ENCODE measurements at regions not wholly inside any gene's neighbourhood (a gene's known extent, or its start where the extent isn't known, plus 50 kb on each side); places are given as distances from the start of the nearest gene placed in this dataset.

DNA sequence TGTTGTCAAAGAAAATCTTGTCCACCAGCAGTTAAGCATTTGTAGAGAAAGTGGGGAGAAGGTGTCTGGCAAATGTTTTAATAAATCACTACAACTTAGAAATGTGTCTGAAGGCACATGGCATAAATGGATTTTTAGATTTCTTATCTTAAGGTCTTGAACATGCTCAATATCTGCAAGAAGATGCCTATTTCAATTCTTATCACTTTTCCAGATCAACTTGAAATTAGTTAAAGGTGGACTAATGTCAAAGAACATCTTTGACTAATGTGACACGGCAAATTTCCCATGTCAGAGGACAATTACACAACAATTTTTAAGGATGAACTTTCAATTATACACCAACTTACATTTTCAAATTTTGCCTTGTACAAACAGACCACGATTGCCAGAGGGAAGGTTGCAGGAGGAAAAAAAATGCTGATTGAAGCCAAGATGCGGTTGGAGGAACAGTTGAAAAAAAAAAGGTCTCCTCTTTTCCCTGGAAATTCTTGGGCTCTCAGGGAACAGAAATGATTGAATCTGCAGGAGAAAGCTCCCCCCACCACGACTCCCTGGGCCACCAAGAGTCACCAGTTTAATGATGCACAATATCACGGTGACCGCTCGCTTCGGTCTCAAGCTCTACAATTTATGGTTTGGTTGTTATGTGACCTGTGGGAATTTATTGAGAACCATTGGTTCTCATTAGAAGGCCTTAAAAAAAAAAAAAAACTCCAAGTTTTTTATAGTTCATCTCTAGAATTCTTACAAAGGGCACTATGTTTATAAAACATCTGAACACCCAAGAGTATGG lies 507.6 kb upstream of the ADAMTS9 start:
- H4K20me1 ChIP-seq (ENCODE audit: insufficient read depth) = no peaks in the 10 kb centered on the region

DNA sequence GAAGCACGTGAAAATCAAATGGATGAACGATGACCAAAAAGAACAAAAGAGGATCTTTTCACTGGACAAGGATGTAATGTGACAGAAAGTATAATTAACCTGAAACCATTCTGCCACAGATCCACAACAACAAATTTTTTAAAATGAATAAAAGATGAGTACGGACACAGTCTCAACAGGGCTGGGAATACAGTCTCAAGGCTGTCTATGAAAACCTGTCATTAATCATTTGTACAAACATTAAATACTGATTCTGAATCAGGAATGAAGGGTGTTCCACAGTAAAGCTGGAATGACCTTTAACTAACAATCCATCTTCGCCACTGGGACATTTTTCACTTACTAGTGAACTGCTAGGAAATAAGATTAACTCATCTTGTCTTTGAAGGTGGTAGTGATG lies 506.9 kb upstream of the ADAMTS9 start:
- no peaks in the 10 kb centered on the region for H3K9me3 ChIP-seq
- TF ChIP-seq, protein P1, sequence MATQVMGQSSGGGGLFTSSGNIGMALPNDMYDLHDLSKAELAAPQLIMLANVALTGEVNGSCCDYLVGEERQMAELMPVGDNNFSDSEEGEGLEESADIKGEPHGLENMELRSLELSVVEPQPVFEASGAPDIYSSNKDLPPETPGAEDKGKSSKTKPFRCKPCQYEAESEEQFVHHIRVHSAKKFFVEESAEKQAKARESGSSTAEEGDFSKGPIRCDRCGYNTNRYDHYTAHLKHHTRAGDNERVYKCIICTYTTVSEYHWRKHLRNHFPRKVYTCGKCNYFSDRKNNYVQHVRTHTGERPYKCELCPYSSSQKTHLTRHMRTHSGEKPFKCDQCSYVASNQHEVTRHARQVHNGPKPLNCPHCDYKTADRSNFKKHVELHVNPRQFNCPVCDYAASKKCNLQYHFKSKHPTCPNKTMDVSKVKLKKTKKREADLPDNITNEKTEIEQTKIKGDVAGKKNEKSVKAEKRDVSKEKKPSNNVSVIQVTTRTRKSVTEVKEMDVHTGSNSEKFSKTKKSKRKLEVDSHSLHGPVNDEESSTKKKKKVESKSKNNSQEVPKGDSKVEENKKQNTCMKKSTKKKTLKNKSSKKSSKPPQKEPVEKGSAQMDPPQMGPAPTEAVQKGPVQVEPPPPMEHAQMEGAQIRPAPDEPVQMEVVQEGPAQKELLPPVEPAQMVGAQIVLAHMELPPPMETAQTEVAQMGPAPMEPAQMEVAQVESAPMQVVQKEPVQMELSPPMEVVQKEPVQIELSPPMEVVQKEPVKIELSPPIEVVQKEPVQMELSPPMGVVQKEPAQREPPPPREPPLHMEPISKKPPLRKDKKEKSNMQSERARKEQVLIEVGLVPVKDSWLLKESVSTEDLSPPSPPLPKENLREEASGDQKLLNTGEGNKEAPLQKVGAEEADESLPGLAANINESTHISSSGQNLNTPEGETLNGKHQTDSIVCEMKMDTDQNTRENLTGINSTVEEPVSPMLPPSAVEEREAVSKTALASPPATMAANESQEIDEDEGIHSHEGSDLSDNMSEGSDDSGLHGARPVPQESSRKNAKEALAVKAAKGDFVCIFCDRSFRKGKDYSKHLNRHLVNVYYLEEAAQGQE (IDR thresholded peaks at IDR 0.05; ENCODE audit: low read depth, low read length) = no peak
- TF ChIP-seq YY1 (IDR thresholded peaks at IDR 0.05; ENCODE audit: low read depth) (no peak), TEAD4 (IDR thresholded peaks at IDR 0.05; ENCODE audit: borderline replicate concordance, insufficient read depth) (no peak), ELF1 (IDR thresholded peaks at IDR 0.05) (no peak), MXI1 (IDR thresholded peaks at IDR 0.05; ENCODE audit: low read depth, low read length) (no peak), CHD2 (IDR thresholded peaks at IDR 0.05; ENCODE audit: low read length, partially characterized antibody) (no peak)
- TF ChIP-seq, protein P2, sequence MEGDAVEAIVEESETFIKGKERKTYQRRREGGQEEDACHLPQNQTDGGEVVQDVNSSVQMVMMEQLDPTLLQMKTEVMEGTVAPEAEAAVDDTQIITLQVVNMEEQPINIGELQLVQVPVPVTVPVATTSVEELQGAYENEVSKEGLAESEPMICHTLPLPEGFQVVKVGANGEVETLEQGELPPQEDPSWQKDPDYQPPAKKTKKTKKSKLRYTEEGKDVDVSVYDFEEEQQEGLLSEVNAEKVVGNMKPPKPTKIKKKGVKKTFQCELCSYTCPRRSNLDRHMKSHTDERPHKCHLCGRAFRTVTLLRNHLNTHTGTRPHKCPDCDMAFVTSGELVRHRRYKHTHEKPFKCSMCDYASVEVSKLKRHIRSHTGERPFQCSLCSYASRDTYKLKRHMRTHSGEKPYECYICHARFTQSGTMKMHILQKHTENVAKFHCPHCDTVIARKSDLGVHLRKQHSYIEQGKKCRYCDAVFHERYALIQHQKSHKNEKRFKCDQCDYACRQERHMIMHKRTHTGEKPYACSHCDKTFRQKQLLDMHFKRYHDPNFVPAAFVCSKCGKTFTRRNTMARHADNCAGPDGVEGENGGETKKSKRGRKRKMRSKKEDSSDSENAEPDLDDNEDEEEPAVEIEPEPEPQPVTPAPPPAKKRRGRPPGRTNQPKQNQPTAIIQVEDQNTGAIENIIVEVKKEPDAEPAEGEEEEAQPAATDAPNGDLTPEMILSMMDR (IDR thresholded peaks at IDR 0.05) = no peak
- 79% methylated on average over 4 of the region's 4 CpGs for whole genome bisulfite sequencing (ENCODE audit: low lambda C conversion rate)
- H3K27ac ChIP-seq (ENCODE audit: low read depth in 2 of 2, low read length in 1 of 2) = peak overlapping the region in 1 of 2 experiments; percentile 56; a peak in 2 of 4 replicates
- no peak overlapping the region for H3K9ac ChIP-seq
- no peaks in the 10 kb centered on the region for H3K9me2 ChIP-seq
- H3F3A ChIP-seq (replicated peaks; ENCODE audit: insufficient read depth) = no peaks in the 10 kb centered on the region
- no peak overlapping the region for H3K4me3 ChIP-seq (ENCODE audit: low read depth in 2 of 2, low read length in 1 of 2)
- H3K36me3 ChIP-seq (replicated peaks in 1 of 2; ENCODE audit: control insufficient read depth in 1 of 2, insufficient read depth in 2 of 2, low read length in 1 of 2) = no peaks in the 10 kb centered on the region
- peaks cover 0 to 12% of the 10 kb centered on the region in 2 experiments; a peak in 2 of 4 replicates for H3K4me1 ChIP-seq (ENCODE audit: control insufficient read depth in 1 of 2, insufficient read depth in 2 of 2, low read depth in 1 of 2, low read length in 1 of 2)
- no peak overlapping the region for H2AFZ ChIP-seq (ENCODE audit: low read depth)
- CTCF ChIA-PET = interaction anchor here (1.2 kb wide), 1 partner anchor 13 kb away, joined by 3 read pairs; no protein-coding TSS in a partner anchor
- H3K4me2 ChIP-seq = no peak overlapping the region
- POLR2A ChIA-PET = no interaction called here
- H3K27me3 ChIP-seq (ENCODE audit: insufficient read depth) = no peaks in the 10 kb centered on the region
- H4K20me1 ChIP-seq (ENCODE audit: insufficient read depth) = no peaks in the 10 kb centered on the region
- H3K79me2 ChIP-seq (ENCODE audit: insufficient read depth) = no peaks in the 10 kb centered on the region
- no peak for DNase-seq

More for the DNA sequence above, 507.6 kb upstream of the ADAMTS9 start:
- Histone ChIP-seq H3K9me2 (no peaks in the 10 kb centered on the region), H3K9ac (no peak overlapping the region), H3K27ac (ENCODE audit: low read depth in 2 of 2, low read length in 1 of 2) (peak overlapping the region in 1 of 2 experiments; percentile 56; a peak in 2 of 4 replicates), H3K4me3 (ENCODE audit: low read depth in 2 of 2, low read length in 1 of 2) (no peak overlapping the region), H3F3A (replicated peaks; ENCODE audit: insufficient read depth) (no peaks in the 10 kb centered on the region), H3K4me1 (ENCODE audit: control insufficient read depth in 1 of 2, insufficient read depth in 2 of 2, low read depth in 1 of 2, low read length in 1 of 2) (peaks cover 0 to 18% of the 10 kb centered on the region in 2 experiments; a peak in 2 of 4 replicates), H3K36me3 (replicated peaks in 1 of 2; ENCODE audit: control insufficient read depth in 1 of 2, insufficient read depth in 2 of 2, low read length in 1 of 2) (no peaks in the 10 kb centered on the region), H3K9me3 (no peaks in the 10 kb centered on the region), H3K27me3 (ENCODE audit: insufficient read depth) (no peaks in the 10 kb centered on the region), H3K79me2 (ENCODE audit: insufficient read depth) (no peaks in the 10 kb centered on the region), H3K4me2 (no peak overlapping the region), H2AFZ (ENCODE audit: low read depth) (no peak overlapping the region)
- TF ChIP-seq TCF12 (IDR thresholded peaks at IDR 0.05) (0 out of 2 replicates have a peak, but pooled peaks have one; percentile 3), ELF1 (IDR thresholded peaks at IDR 0.05) (no peak), EP300 (IDR thresholded peaks at IDR 0.05; ENCODE audit: borderline replicate concordance in 1 of 2, low read depth in 1 of 2, low read length in 1 of 2) (no peak), POLR2AphosphoS5 (IDR thresholded peaks at IDR 0.05; ENCODE audit: low read depth, low read length) (no peak), NRF1 (IDR thresholded peaks at IDR 0.05; ENCODE audit: low read depth, low read length) (no peak), FOXM1 (IDR thresholded peaks at IDR 0.05; ENCODE audit: low read depth) (no peak)
- TF ChIP-seq, protein P2 (IDR thresholded peaks at IDR 0.05) = no peak
- 74% methylated on average over 8 of the region's 8 CpGs for WGBS (ENCODE audit: low lambda C conversion rate)
- POLR2A ChIA-PET = no interaction called here
- CTCF ChIA-PET = interaction anchor here (1.2 kb wide), 1 partner anchor 14 kb away, joined by 3 read pairs; no protein-coding TSS in a partner anchor
- DNase-seq = no peak
